Thoracic aorta (tissue), 2 donors: ENCODE measurements at regions not wholly inside any gene's neighbourhood (a gene's known extent, or its start where the extent isn't known, plus 50 kb on each side); places are given as distances from the start of the nearest gene placed in this dataset.

Experiments used
- ATAC-seq: fragments of 150-250 bp; one replicate; pipeline ENCODE4 v1.8.0; 2017; ENCODE audit warnings: low read depth; ENCODE audit not compliant: insufficient number of reproducible peaks, low FRiP score
- DNase-seq: peaks from one replicate; pipeline ENCODE4 v3.0.0-alpha.2; 2020; ENCODE audit warnings: low spot score
- H3K27ac ChIP-seq, 2 donors: fragments of 200-600 bp; sonication (generic); 1 replicate in 1 of 2; 2 replicates in 1 of 2; pipeline ENCODE4 v1.5.1; 2016; ENCODE audit warnings: mild to moderate bottlenecking in 2 of 2, moderate library complexity in 2 of 2
- H3K27me3 ChIP-seq: fragments of 200-600 bp; sonication (generic); replicated peaks from 2 replicates; pipeline ENCODE4 v1.6.0; 2016; ENCODE audit warnings: mild to moderate bottlenecking; ENCODE audit not compliant: insufficient read depth
- H3K36me3 ChIP-seq: fragments of 200-600 bp; sonication (generic); one replicate; pipeline ENCODE4 v1.5.1; 2016
- H3K4me1 ChIP-seq, 2 donors: fragments of 200-600 bp; sonication (generic); 1 replicate in 1 of 2; 2 replicates in 1 of 2; pipeline versions ENCODE4 v1.5.1 to v1.6.0; 2016; ENCODE audit warnings: low read depth in 2 of 2, mild to moderate bottlenecking in 1 of 2; ENCODE audit not compliant: control insufficient read depth in 1 of 2
- H3K4me3 ChIP-seq: fragments of 200-600 bp; sonication (generic); 2 replicates; pipeline ENCODE4 v1.5.1; 2016; ENCODE audit warnings: mild to moderate bottlenecking
- H3K9me3 ChIP-seq: fragments of 200-600 bp; sonication (generic); 2 replicates; pipeline ENCODE4 v1.5.1; 2016
- TF ChIP-seq, protein P1 (sequence below): fragments of 200-600 bp; sonication (generic); IDR thresholded peaks from one replicate; pipeline ENCODE4 v1.5.1; 2019; ENCODE audit warnings: antibody characterized with exemption

DNA sequence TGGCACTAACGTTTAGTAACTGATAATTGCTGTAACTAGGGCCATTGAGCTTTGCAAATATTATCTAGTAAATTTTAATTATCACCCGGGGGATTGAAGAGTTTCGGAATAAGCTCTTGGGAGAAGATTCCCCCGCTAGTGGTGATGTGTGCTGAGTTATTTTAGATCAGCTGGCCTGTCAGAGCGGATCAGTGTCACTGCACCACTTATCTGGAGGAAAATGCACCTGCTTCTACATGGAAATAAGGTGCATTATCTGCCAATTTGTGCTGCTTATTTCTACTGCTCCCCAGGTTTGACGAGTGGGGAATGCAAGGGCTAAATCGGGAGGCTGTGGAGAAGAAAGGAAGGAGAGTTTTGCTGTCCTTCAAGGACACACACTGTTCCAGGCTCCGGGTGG is 518.6 kb downstream of the TLE4 start:
- Histone ChIP-seq H3K9me3 (no peaks in the 10 kb centered on the region), H3K36me3 (no peaks in the 10 kb centered on the region), H3K4me1 (no peaks in the 10 kb centered on the region), H3K27ac (no peak overlapping the region), H3K4me3 (no peak overlapping the region), H3K27me3 (no peaks in the 10 kb centered on the region)
- TF ChIP-seq, protein P1, sequence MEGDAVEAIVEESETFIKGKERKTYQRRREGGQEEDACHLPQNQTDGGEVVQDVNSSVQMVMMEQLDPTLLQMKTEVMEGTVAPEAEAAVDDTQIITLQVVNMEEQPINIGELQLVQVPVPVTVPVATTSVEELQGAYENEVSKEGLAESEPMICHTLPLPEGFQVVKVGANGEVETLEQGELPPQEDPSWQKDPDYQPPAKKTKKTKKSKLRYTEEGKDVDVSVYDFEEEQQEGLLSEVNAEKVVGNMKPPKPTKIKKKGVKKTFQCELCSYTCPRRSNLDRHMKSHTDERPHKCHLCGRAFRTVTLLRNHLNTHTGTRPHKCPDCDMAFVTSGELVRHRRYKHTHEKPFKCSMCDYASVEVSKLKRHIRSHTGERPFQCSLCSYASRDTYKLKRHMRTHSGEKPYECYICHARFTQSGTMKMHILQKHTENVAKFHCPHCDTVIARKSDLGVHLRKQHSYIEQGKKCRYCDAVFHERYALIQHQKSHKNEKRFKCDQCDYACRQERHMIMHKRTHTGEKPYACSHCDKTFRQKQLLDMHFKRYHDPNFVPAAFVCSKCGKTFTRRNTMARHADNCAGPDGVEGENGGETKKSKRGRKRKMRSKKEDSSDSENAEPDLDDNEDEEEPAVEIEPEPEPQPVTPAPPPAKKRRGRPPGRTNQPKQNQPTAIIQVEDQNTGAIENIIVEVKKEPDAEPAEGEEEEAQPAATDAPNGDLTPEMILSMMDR, result no peak
- DNase-seq (no peak), ATAC-seq (no peak)

DNA sequence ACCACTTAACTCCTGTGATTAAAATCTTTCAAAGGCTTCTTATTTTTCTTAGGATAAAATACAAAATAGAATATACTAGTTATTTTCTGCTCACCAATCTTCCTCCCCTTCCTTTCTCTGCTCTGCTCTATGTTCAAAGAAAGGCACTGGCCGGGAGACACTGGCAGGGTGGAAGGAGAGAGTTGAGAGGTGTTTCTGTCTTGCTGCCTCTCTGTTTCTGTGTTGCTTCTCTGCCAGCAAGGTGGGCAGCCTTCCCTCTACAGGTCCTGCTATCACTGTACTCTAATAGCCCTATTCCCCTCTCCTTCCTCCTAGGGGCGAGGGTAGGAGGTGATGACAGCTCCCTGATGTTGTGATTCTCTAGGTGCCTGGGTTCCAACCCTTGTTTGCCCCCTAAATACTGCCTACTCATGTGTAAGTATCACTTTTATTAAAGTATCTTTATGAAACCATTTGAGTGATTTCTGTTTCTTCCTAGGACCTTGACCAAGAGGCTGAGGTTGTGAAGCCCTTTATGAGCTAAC is 515.1 kb downstream of the TLE4 start:
- ATAC-seq (no peak), DNase-seq (no peak)
- TF ChIP-seq, protein P1, result no peak
- Histone ChIP-seq H3K4me1 (no peaks in the 10 kb centered on the region), H3K36me3 (no peaks in the 10 kb centered on the region), H3K27me3 (no peaks in the 10 kb centered on the region), H3K9me3 (no peaks in the 10 kb centered on the region), H3K27ac (no peak overlapping the region), H3K4me3 (no peak overlapping the region)

DNA sequence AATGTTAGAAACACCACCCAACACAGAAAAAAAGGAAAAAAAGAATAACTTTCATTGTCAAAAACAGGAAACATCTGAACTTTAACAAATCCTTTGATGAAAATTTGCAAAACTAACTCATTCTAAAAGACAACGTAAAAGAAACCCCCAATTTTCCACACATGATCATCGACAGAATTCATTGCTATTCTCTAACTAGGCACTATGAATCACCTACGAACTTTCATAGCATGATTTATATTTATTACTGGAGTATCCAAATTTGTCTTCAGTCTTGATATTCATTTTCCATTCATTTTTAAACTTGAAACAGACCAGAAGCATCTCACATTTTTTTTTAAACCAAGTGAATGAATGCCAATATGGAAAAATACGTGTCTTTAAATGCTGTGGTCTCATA is 514.6 kb downstream of the TLE4 start:
- DNase-seq, result no peak
- no peak for ATAC-seq
- TF ChIP-seq, protein P1, result no peak

DNA sequence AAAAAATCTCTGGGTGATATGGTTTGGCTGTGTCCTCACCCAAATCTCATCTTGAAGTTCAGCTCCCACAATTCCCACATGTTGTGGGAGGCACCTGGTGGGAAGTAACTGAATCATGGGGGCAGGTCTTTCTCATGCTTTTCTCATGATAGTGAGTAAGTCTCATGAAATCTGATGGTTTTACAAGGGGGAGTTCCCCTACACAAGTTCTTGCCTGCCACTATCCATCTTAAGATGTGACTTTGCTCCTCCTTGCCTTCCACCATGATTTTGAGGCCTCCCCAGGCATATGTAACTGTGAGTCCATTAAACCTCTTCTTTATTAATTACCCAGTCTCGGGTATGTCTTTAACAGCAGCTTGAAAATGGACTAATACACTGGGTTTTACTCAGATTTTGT is 513.9 kb downstream of the TLE4 start:
- no peaks in the 10 kb centered on the region for H3K9me3 ChIP-seq
- H3K36me3 ChIP-seq, result no peaks in the 10 kb centered on the region
- no peak overlapping the region for H3K4me3 ChIP-seq
- no peaks in the 10 kb centered on the region for H3K4me1 ChIP-seq
- TF ChIP-seq, protein P1, result no peak
- H3K27ac ChIP-seq, result no peak overlapping the region
- H3K27me3 ChIP-seq, result no peaks in the 10 kb centered on the region
- ATAC-seq, result no peak
- DNase-seq, result no peak

More for the DNA sequence above, 514.6 kb downstream of the TLE4 start:
- Histone ChIP-seq H3K4me1 (no peaks in the 10 kb centered on the region), H3K27me3 (no peaks in the 10 kb centered on the region), H3K4me3 (no peak overlapping the region), H3K27ac (no peak overlapping the region), H3K36me3 (no peaks in the 10 kb centered on the region), H3K9me3 (no peaks in the 10 kb centered on the region)

DNA sequence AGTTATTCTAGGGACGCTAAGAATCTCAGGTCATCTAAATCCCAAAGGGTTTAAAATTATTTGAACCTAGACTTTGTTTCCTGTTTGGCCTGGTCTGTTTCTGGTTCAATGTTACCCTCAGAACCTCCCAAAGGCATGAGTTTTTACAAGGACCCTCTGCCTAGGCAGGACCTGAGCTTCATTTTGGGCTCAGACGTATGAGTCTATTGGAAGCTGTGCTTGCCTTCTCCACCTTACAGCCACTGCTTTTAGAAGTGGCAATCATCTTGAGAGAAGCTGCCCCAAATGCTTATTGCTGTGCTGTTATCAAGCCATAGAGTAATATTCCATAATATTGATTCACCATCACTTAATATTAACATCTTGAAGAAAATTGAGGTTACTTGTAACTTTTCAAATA is 510.4 kb downstream of the TLE4 start:
- TF ChIP-seq, protein P1, result no peak
- H3K27me3 ChIP-seq, result no peaks in the 10 kb centered on the region
- ATAC-seq (no peak), DNase-seq (no peak)
- no peak overlapping the region for H3K4me3 ChIP-seq
- no peaks in the 10 kb centered on the region for H3K9me3 ChIP-seq
- H3K36me3 ChIP-seq, result no peaks in the 10 kb centered on the region
- no peaks in the 10 kb centered on the region for H3K4me1 ChIP-seq
- H3K27ac ChIP-seq, result no peak overlapping the region
